PC-9 (cell line): ENCODE measurements at regions not wholly inside any gene's neighbourhood (a gene's known extent, or its start where the extent isn't known, plus 50 kb on each side); places are given as distances from the start of the nearest gene placed in this dataset.

Experiments used
- EZH2 ChIP-seq: fragments of 200-600 bp; sonication (generic); IDR thresholded peaks from 2 replicates; pipeline ENCODE4 v1.8.0; 2017; ENCODE audit warnings: antibody characterized with exemption, low read depth
- TF ChIP-seq, protein P1 (sequence below): fragments of 200-600 bp; sonication (generic); conservative IDR thresholded peaks from 2 replicates; pipeline ENCODE4 v1.6.1; 2017; ENCODE audit warnings: mixed run types, antibody characterized with exemption, mild to moderate bottlenecking, moderate library complexity

DNA sequence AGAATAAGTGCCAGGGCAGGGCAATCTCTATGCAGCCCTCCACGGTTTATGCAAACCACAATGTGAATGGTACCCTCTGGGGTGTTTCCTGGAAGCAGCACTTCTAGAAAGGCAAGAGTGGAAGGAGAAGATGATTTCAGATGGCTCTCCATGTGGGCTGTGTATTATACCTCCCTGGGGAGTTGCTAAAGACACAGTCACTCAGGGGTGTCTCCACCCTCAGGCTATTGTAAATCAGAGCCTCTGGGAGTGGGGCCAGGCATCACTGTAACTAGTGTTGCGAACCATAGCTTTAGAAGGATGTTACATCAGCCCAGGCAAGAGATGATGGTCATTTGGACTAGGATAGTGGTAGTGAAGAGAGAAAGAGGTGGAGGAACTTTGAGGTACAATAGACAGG lies 83.3 kb upstream of the ZKSCAN2 start:
- TF ChIP-seq, protein P1, sequence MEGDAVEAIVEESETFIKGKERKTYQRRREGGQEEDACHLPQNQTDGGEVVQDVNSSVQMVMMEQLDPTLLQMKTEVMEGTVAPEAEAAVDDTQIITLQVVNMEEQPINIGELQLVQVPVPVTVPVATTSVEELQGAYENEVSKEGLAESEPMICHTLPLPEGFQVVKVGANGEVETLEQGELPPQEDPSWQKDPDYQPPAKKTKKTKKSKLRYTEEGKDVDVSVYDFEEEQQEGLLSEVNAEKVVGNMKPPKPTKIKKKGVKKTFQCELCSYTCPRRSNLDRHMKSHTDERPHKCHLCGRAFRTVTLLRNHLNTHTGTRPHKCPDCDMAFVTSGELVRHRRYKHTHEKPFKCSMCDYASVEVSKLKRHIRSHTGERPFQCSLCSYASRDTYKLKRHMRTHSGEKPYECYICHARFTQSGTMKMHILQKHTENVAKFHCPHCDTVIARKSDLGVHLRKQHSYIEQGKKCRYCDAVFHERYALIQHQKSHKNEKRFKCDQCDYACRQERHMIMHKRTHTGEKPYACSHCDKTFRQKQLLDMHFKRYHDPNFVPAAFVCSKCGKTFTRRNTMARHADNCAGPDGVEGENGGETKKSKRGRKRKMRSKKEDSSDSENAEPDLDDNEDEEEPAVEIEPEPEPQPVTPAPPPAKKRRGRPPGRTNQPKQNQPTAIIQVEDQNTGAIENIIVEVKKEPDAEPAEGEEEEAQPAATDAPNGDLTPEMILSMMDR, result no peak
- no peak for TF ChIP-seq EZH2
